Activated CD4-positive, alpha-beta T cell treated with anti-CD3 and anti-CD28 coated beads, Interleukin-2, Interleukin-4, amounts not matched to agents 100 ng/mL and 50 ng/mL, durations not matched to agents 16 hours and 8 hours (primary cell): ENCODE measurements at regions not wholly inside any gene's neighbourhood (a gene's known extent, or its start where the extent isn't known, plus 50 kb on each side); places are given as distances from the start of the nearest gene placed in this dataset.

Experiments used
- DNase-seq: peaks from one replicate; pipeline ENCODE4 v3.0.0-alpha.2; 2020; ENCODE audit warnings: low spot score

DNA sequence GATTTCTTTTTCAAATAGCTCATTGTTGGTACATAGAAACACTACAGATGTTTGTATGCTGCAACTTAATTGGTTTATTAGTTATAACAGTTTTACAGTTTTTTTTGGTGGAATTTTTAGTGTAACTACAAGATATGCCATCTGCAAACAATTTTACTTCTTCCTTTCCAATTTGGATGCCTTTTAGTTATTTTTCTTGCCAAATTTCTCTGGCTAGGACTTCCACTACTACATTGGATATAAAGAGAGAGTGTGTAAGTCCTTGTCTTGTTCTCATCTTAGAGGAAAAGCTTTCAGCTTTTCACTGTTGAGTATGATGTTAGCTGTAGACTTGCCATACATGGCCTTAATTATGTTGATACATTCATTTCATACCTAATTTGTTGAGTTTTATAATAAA lies 143.6 kb upstream of the EOMES start:
- DNase-seq: no peak

GRCh38 chr3:27869152-27869551 lies 147.0 kb upstream of the EOMES start:
- no peak for DNase-seq

DNA sequence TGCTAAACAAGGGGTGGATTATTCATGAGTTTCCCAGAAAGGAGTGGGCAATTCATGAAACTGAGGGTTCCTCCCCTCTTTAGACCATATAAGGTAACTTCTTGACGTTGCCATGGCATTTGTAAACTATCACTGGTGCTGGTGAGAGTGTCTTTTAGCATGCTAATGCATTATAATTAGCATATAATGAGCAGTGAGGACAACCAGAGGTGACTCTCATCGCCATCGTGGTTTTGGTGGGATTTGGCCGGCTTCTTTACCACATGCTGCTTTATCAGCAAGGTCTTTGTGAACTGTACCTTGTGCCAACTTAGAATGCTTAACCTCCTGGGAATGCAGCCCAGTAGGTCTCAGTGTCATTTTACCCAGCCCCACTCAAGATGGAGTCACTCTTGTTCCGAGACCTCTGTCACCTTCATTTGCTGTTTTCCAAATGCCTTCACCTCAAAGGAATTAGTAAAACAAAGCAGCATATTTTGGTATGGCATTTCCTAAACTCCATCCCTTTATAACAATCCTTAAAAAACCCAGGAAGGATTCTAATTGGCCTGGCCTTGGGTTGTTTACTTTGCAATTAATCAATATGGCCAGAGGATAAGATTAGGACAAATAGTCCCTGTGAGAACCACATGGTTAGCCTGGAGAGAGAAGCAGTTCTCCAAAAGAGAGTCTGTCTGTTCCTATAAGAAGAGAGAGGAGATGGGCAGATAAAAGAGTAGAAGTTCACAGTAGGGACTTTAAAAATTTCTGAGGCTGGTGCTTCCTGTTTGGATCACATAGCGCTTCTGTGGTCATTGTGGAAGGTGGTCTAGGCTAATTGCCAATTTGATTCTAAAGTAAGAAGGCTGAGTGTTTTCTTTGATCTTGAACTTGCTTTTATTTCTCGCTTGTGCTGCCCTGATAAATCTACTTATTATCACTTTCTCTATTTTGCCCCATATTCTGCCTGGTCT lies 155.2 kb upstream of the EOMES start:
- DNase-seq: no peak

GRCh38 chr3:27878014-27878383 lies 155.9 kb upstream of the EOMES start:
- no peak for DNase-seq

GRCh38 chr3:27880969-27881892 lies 159.1 kb upstream of the EOMES start:
- DNase-seq: peak; percentile 24

GRCh38 chr3:27883266-27883665 lies 161.1 kb upstream of the EOMES start:
- no peak for DNase-seq

DNA sequence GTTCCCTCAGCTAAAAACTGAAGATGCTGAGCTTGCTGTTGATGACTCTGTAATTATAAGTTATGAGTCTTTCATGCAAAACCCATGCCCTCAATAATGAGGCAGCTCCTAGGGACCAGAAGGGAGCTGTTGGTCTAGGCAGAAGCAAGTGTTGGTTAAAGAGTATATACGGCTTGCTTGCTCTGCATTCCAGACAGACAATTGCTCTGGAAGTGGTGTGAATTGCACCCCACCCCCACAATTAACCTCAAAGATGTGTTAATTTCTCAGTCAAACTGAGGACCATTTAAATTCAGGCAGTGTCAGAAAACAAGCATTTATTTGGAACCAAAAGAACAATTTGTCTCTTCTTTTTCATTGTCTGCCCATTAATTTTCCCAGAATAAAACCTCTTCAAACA lies 163.5 kb upstream of the EOMES start:
- DNase-seq: no peak

GRCh38 chr3:27888562-27888961 lies 166.4 kb upstream of the EOMES start:
- no peak for DNase-seq

- DNase-seq: no peak
Observed at GRCh38 chr3:27889745-27890144, 167.6 kb upstream of the EOMES start.

- peak; percentile 38 for DNase-seq
Observed at GRCh38 chr3:27900316-27900715, 178.2 kb upstream of the EOMES start.

DNA sequence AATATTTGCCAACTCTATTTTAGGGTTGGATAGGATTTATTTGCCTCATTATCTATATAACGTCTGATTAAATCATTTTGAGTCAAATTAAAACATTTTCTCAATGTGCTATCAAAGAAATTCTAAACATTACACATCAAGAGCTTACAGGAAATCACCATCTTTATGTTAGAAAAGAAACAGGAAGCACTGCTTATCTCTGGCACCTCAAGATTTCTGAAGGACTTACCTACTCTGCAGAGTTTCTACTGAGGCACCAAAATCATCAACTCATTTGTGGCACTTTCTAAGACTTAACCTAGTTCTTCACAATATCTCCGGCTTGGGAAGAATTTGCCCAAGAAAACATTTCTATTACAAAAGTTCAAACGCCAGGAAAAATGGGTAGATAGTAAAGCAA lies 181.3 kb upstream of the EOMES start:
- DNase-seq: no peak

DNA sequence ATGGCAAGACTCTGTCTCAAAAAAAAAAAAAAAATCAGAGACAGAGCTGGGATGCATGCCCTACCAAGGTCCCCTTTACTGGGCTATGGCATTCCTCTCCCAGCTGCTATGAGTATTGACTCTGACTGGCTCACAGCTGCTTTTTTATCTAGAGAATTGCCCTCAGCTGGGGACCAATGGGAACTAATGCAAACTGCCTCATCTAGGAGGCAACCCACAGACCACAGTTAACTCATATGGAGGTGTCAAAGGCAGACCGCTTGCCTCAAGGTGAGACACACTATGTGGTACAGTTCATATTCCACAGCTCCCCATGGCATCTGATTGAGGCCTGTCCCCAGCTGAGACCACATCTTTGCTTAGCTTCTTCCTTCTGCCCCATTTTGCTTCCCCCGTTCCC lies 183.5 kb upstream of the EOMES start:
- peak; percentile 39 for DNase-seq

DNA sequence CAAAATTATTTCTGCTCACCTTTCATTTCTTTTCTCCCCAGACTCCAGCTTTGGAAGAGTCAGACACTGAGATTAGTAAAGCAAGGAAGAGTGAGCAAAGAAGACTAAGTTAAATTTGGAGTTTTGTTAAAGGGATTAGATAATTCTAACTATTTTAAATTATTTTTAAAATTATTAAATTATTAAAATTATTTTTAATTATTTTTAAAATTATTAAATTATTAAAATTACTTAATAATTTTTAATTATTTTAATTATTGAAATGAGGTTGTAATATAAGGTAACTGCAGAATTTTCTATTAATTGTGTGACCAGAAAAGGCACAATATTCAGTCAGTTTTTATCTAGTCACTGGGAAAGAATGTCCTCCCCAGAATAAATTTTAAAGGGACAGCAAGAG lies 185.0 kb upstream of the EOMES start:
- no peak for DNase-seq

- DNase-seq: no peak
Observed at GRCh38 chr3:27907929-27908328, 185.8 kb upstream of the EOMES start.

DNA sequence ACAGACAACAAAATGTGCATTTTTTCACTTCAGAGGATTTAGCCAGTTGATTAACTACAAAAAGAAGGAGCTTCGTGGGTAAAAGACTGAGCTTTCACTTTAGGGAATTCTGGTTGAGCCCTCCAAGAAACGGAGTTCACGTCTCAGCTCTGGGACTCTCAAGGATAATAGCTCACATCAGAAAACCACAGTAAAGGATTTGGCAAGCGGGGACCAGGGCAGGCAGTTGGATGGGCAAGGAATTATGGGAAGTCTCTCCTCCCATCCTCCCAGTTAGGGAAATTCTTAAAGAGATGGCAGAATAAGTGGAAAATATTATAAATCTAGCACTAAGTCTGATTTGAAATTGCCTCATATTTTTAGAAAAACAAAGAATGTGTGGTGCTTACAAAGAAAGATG lies 188.3 kb upstream of the EOMES start:
- DNase-seq: no peak

DNA sequence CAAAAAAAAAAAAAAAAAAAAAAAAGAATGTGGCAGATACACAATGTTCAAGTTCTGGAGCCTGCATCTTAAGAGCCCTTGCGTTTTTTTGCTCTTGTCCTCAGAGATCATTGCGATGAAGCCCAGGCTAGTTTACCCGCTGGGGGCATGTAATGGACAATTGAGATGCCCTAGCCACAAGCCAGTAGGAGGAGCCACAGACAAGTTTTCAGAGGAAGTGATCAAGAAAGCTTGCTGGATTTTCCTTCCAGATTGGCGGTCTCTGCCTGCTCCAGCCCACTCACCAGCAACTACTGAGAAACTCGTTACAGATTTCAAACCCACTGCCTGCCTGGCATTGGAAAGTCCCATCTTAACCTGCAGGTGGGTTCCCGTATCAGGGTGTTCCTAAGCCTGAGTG lies 192.1 kb upstream of the EOMES start:
- DNase-seq: no peak

DNA sequence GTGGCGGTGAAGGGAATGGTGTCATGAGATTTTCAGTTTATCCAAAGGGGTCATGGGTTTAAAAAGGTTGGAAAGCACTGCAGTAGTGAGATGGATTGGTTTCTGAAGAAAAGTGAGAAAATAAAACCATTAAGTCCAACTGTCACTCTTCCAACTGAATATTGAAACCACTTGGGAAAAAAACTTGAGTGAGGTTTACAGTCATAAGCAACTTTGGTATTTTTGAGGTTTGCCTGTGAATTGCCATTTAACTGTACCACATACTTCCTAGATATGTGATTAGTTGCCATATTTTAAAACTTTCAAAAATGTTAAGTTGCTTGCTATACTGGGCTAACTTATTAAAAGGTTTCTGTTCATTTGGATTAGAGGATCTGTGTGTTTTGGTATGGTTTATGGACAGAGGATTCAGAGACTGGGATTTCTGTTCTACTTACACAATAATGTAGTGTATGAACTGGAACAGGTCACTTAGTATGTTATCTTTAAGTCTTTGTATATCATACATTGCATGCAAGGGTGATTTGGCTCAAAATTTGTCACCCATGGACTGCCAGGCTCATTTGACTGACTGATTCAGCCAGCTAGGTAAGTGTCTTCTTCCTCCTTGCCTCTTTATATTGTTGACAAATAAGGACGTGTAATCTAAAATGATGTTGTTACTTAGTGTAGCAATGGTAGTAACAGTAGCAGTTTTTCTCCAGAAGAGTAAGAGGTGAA lies 201.4 kb upstream of the EOMES start:
- peak; percentile 47 for DNase-seq

DNA sequence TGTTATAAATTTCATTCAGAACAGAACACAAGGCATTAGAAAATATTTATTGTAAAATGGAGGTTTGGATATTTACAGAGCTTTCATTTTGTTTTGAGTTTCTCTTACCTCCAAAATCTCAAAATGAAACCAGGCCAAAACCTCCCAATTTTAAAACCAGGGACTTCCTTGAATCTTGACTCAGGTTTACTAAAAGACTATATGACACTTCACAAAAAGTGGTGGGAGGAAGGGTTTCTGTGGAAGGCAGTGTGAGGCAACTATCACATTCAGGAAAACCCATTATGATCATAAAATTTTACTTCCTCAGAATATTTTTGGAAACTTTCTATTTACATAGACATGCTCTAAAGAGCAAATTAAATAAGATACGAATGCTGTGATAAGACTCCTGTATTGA lies 205.8 kb upstream of the EOMES start:
- peak; percentile 54 for DNase-seq

DNA sequence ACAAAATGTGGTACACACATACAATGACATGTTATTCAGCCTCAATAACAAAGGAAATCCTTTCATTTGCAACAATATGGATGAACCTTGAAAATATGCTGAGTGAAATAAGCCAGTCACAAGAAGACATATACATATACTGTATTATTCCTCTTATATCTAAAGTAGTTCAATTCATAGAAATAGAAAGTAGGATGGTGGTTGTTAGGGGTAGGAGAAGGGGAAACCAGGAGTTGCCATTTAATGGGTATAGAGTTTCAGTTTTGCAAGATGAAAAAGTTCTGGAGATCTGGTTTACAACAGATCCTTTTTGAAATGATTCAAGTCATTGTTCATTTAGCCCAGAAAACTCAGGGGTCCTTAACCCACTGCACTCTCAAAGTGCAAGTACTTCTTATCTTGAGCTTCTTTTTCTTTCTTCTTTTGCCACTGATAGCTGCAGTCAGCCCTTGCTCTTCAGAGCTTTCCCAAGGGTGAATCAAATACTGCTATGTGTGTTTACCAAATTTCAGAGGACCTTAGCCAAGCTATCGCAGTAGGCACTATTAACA lies 208.0 kb upstream of the EOMES start:
- no peak for DNase-seq

DNA sequence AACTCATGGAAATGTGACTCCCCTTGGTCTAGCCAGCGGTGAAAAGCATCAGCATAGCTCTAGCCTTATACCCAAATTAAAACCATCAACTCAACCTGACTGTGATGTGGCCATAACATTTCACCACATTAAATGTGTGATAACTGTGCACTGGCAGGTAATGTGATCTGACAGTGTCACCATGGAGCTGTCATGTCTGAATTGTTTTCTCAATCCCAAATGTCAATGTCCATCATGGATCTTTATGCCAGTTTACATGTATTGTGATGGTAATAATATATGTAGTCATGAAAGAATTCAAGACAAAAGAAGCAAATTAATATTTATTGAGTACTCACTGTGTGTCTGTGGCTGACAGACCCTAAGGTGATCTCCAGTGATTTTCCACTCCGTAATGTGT lies 213.4 kb upstream of the EOMES start:
- no peak for DNase-seq

DNA sequence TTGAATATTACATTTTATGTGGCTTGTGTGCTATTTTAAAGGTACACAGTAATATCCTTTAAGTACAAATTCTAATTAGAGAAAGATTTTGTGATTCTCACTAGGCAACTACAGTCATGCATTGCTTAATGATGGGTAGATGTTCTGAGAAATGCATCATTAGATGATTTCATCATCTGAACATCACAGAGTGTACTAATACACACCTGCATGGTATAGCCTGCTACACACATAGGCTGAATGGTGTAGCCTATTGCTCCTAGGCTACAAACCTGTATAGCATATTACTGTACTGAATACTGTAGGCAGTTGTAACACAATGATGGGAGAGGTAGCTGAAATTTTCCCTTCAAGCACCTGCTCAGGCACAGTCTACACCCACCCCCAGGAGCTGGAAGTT lies 217.4 kb upstream of the EOMES start:
- no peak for DNase-seq

DNA sequence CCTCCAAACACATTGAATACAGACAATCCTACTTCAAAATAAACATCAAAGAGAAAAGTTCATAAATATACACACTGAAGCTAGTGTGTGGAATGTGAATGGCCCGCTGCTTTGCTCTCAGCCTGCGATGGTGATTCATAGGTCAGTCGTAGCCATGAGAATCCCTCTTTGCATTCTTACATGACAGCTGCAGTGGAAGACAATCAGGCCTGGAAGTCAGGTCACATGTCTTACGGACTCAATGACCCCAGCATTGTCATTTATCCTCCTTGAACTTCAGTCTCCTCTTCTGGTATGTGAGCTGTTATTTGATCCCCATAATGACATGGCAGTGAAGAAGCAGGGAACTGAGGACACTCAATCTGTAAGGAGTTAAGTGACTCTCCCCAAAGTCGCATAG lies 217.8 kb upstream of the EOMES start:
- DNase-seq: no peak
